Effector memory CD8-positive, alpha-beta T cell (primary cell): ENCODE measurements at regions not wholly inside any gene's neighbourhood (a gene's known extent, or its start where the extent isn't known, plus 50 kb on each side); places are given as distances from the start of the nearest gene placed in this dataset.

Source experiments
- ATAC-seq: fragments of 150-1000 bp; cut with Tn5 transposase; replicated peaks from 2 replicates; pipeline ENCODE4 v1.10.0; 2021; ENCODE audit warnings: mild to moderate bottlenecking, moderate library complexity
- DNase-seq, 3 experiments: peaks; one replicate each; pipeline ENCODE4 v3.0.0; 2021
- H3K27ac Mint-ChIP-seq, 2 donors: one replicate each; pipeline ENCODE4 v1.8.0; 2022; ENCODE audit warnings: mild to moderate bottlenecking in 2 of 2, mixed read lengths in 2 of 2, moderate library complexity in 2 of 2
- H3K27me3 Mint-ChIP-seq, 2 donors: one replicate each; pipeline ENCODE4 v1.8.0; 2022; ENCODE audit warnings: mixed read lengths in 2 of 2
- H3K36me3 Mint-ChIP-seq: one replicate; pipeline ENCODE4 v1.8.0; 2022; ENCODE audit warnings: mild to moderate bottlenecking, moderate library complexity, mixed read lengths; ENCODE audit not compliant: insufficient read depth
- H3K4me1 Mint-ChIP-seq, 2 donors: one replicate each; pipeline ENCODE4 v1.8.0; 2022; ENCODE audit warnings: low read depth in 2 of 2, mixed read lengths in 2 of 2
- H3K4me3 Mint-ChIP-seq, 2 donors: one replicate each; pipeline ENCODE4 v1.8.0; 2022; ENCODE audit warnings: mild to moderate bottlenecking in 2 of 2, mixed read lengths in 2 of 2, moderate library complexity in 2 of 2
- H3K9me3 Mint-ChIP-seq, 2 donors: one replicate each; pipeline ENCODE4 v1.8.0; 2022; ENCODE audit warnings: mixed read lengths in 2 of 2

- no peak for DNase-seq
- peaks cover 15 to 28% of the 10 kb centered on the region in 2 donors for H3K27me3 Mint-ChIP-seq
These were observed 364.9 kb upstream of the KITLG start for GRCh38 chr12:88945051-88945732.

DNA sequence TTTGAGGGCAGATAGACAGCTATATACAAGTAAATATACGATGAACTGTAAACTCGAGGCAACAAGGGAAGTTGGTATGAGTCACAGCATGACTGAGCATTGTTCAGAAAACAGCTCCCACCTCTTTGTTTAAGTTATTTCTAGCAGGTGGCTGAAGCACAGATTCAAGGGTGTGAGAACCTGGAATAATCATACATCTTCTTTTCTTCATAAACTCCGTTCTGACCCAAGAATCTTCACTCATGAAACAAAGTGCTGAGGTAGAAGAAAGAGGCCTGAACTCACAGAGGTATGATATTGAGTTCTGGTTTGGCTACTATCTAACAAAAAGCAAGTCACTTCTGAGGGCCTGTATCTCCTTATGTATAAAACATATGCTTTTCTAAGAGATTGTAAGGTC, 364.1 kb upstream of the KITLG start:
- ATAC-seq: no peak
- no peaks in the 10 kb centered on the region for H3K4me1 Mint-ChIP-seq
- peaks cover 15 to 28% of the 10 kb centered on the region in 2 donors for H3K27me3 Mint-ChIP-seq
- peaks cover 0 to 1% of the 10 kb centered on the region in 2 donors for H3K9me3 Mint-ChIP-seq
- no peaks in the 10 kb centered on the region for H3K36me3 Mint-ChIP-seq
- H3K27ac Mint-ChIP-seq: no peak overlapping the region
- no peak overlapping the region for H3K4me3 Mint-ChIP-seq
- DNase-seq: no peak

More at GRCh38 chr12:88945051-88945732, 364.9 kb upstream of the KITLG start:
- H3K4me1 Mint-ChIP-seq: no peaks in the 10 kb centered on the region
- no peak for ATAC-seq
- H3K27ac Mint-ChIP-seq: no peak overlapping the region
- H3K36me3 Mint-ChIP-seq: no peaks in the 10 kb centered on the region
- peaks cover 0 to 1% of the 10 kb centered on the region in 2 donors for H3K9me3 Mint-ChIP-seq
- no peak overlapping the region for H3K4me3 Mint-ChIP-seq

GRCh38 chr12:88940854-88941253, 360.6 kb upstream of the KITLG start:
- Mint-ChIP-seq H3K27me3 (peaks cover 9 to 15% of the 10 kb centered on the region in 2 donors), H3K27ac (no peak overlapping the region), H3K4me3 (no peak overlapping the region), H3K4me1 (no peaks in the 10 kb centered on the region), H3K9me3 (no peaks in the 10 kb centered on the region), H3K36me3 (no peaks in the 10 kb centered on the region)
- DNase-seq: no peak
- no peak for ATAC-seq

DNA sequence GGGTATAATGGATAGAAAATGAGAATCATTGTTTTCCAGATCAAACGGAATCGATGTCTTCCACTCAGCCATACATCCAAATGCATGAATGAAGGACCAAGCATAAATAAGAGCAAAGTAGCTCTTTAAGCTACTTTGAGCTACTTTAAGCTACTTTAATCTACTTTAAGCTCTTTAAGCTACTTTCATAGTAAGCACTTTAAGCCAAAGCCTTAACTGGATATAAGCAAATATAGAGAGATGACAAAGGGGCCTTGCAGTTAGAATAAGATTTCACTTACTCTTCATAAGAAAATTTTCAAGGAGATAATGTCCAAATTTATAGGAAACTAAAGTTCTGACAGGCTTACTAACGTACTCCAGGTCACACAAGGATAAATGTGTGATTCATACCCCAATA, 355.6 kb upstream of the KITLG start:
- no peaks in the 10 kb centered on the region for H3K4me1 Mint-ChIP-seq
- no peaks in the 10 kb centered on the region for H3K9me3 Mint-ChIP-seq
- H3K27ac Mint-ChIP-seq: no peak overlapping the region
- H3K4me3 Mint-ChIP-seq: no peak overlapping the region
- H3K27me3 Mint-ChIP-seq: peaks cover 0 to 2% of the 10 kb centered on the region in 2 donors
- DNase-seq (no peak), ATAC-seq (no peak)
- H3K36me3 Mint-ChIP-seq: no peaks in the 10 kb centered on the region

GRCh38 chr12:88934163-88934747, 354.0 kb upstream of the KITLG start:
- ATAC-seq: no peak

DNA sequence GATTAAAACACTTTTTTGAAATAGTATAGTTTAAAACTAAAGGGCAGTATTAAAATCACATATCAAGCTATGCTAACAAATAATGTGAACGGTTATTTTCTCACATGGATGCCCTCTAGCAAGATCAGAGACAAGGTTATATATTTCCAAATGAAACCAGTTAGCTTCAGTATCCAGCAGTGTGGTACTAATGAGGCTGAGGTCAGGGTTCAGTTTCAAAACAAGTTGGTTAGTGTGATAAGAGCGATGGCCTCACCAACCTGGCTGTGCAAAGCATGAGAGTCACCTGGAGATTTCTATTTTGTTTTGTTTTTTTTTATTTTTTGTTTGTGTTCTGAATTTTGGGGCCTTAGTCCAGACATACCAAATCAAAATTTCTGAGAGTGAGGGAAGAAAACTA, 352.2 kb upstream of the KITLG start:
- no peak overlapping the region for H3K27ac Mint-ChIP-seq
- ATAC-seq: no peak
- no peak for DNase-seq
- no peaks in the 10 kb centered on the region for H3K9me3 Mint-ChIP-seq
- H3K36me3 Mint-ChIP-seq: no peaks in the 10 kb centered on the region
- H3K4me3 Mint-ChIP-seq: no peak overlapping the region
- peaks cover 0 to 11% of the 10 kb centered on the region in 2 donors for H3K27me3 Mint-ChIP-seq
- H3K4me1 Mint-ChIP-seq: no peaks in the 10 kb centered on the region

More at GRCh38 chr12:88934163-88934747, 354.0 kb upstream of the KITLG start:
- Mint-ChIP-seq H3K27me3 (peaks cover 0 to 11% of the 10 kb centered on the region in 2 donors), H3K27ac (no peak overlapping the region), H3K4me3 (no peak overlapping the region), H3K9me3 (no peaks in the 10 kb centered on the region), H3K4me1 (no peaks in the 10 kb centered on the region), H3K36me3 (no peaks in the 10 kb centered on the region)
- no peak for DNase-seq

DNA sequence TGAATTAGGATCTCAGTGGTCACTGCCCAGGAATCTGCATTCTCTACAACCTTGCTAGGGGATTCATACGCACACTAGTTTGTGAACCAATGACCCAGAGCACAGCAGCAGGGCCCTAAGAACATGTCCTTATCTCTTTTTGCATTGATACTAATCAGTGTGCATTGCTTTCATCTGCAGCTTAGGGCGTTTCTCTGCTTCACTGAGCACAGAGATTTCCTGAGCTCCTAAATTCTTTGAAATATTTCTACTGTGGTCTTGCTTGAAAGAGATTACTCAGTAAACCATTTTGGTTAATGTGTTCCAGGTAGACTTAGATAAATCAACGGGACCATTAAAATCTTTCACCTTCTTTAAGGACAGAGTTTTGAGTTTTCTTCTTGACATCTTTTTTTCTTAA, 351.3 kb upstream of the KITLG start:
- Mint-ChIP-seq H3K27ac (no peak overlapping the region), H3K4me3 (no peak overlapping the region), H3K36me3 (no peaks in the 10 kb centered on the region), H3K27me3 (peaks cover 0 to 11% of the 10 kb centered on the region in 2 donors), H3K9me3 (no peaks in the 10 kb centered on the region), H3K4me1 (no peaks in the 10 kb centered on the region)
- DNase-seq: no peak
- no peak for ATAC-seq

- Mint-ChIP-seq H3K27me3 (peaks cover 0 to 5% of the 10 kb centered on the region in 2 donors), H3K27ac (no peak overlapping the region), H3K9me3 (no peaks in the 10 kb centered on the region), H3K4me1 (no peaks in the 10 kb centered on the region), H3K36me3 (no peaks in the 10 kb centered on the region), H3K4me3 (no peak overlapping the region)
- DNase-seq (no peak), ATAC-seq (no peak)
These were observed 345.2 kb upstream of the KITLG start for GRCh38 chr12:88925454-88925853.

DNA sequence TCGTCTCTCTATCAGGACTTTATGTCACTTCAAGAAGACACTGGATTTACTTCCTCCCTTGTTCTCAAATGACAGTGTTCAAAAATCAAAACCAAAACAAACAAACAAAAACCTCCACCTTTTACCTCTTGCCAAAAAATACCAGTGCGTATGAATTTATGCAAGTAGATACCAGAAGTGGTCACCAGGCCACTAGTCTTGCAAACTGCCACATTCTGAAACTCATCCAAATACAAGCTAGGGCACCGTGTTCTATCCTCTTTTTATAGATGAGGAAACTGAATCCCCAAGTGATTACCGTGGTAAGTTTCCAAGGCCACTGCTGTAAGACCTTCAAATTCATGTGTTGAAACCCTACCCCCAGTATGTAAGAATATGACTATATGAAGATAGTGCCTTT, 343.9 kb upstream of the KITLG start:
- DNase-seq (no peak), ATAC-seq (no peak)
- Mint-ChIP-seq H3K4me1 (no peaks in the 10 kb centered on the region), H3K27ac (no peak overlapping the region), H3K9me3 (peaks cover 0 to 2% of the 10 kb centered on the region in 2 donors), H3K36me3 (no peaks in the 10 kb centered on the region), H3K4me3 (no peak overlapping the region), H3K27me3 (no peaks in the 10 kb centered on the region)

GRCh38 chr12:88923631-88924030, 343.4 kb upstream of the KITLG start:
- H3K27ac Mint-ChIP-seq: no peak overlapping the region
- no peak overlapping the region for H3K4me3 Mint-ChIP-seq
- DNase-seq: no peak
- H3K9me3 Mint-ChIP-seq: peaks cover 0 to 2% of the 10 kb centered on the region in 2 donors
- ATAC-seq: no peak
- H3K4me1 Mint-ChIP-seq: no peaks in the 10 kb centered on the region
- no peaks in the 10 kb centered on the region for H3K27me3 Mint-ChIP-seq
- no peaks in the 10 kb centered on the region for H3K36me3 Mint-ChIP-seq

GRCh38 chr12:88922816-88923215, 342.5 kb upstream of the KITLG start:
- Mint-ChIP-seq H3K36me3 (no peaks in the 10 kb centered on the region), H3K27ac (no peak overlapping the region), H3K4me3 (no peak overlapping the region), H3K27me3 (no peaks in the 10 kb centered on the region), H3K9me3 (peaks cover 0 to 2% of the 10 kb centered on the region in 2 donors), H3K4me1 (no peaks in the 10 kb centered on the region)
- ATAC-seq: no peak
- DNase-seq: no peak

- Mint-ChIP-seq H3K27me3 (no peaks in the 10 kb centered on the region), H3K9me3 (peaks cover 0 to 2% of the 10 kb centered on the region in 2 donors), H3K36me3 (no peaks in the 10 kb centered on the region), H3K27ac (no peak overlapping the region), H3K4me3 (no peak overlapping the region), H3K4me1 (no peaks in the 10 kb centered on the region)
- no peak for ATAC-seq
- no peak for DNase-seq
These were observed 341.7 kb upstream of the KITLG start for GRCh38 chr12:88921890-88922532.

GRCh38 chr12:88921434-88921833, 341.2 kb upstream of the KITLG start:
- H3K36me3 Mint-ChIP-seq: no peaks in the 10 kb centered on the region
- DNase-seq (no peak), ATAC-seq (no peak)
- peaks cover 0 to 2% of the 10 kb centered on the region in 2 donors for H3K9me3 Mint-ChIP-seq
- H3K4me1 Mint-ChIP-seq: no peaks in the 10 kb centered on the region
- no peak overlapping the region for H3K27ac Mint-ChIP-seq
- H3K27me3 Mint-ChIP-seq: no peaks in the 10 kb centered on the region
- H3K4me3 Mint-ChIP-seq: no peak overlapping the region

GRCh38 chr12:88918161-88918560, 337.9 kb upstream of the KITLG start:
- no peak overlapping the region for H3K27ac Mint-ChIP-seq
- no peaks in the 10 kb centered on the region for H3K27me3 Mint-ChIP-seq
- H3K4me1 Mint-ChIP-seq: no peaks in the 10 kb centered on the region
- ATAC-seq: no peak
- no peak for DNase-seq
- H3K4me3 Mint-ChIP-seq: no peak overlapping the region
- peaks cover 4 to 20% of the 10 kb centered on the region in 2 donors for H3K9me3 Mint-ChIP-seq
- H3K36me3 Mint-ChIP-seq: no peaks in the 10 kb centered on the region
